ENCODE measurements at regions not wholly inside any gene's neighbourhood (a gene's known extent, or its start where the extent isn't known, plus 50 kb on each side); places are given as distances from the start of the nearest gene placed in this dataset.

GRCh38 chr6:2416128-2416712, 170.8 kb upstream of the GMDS start:
- no peaks in the 10 kb centered on the region for H3K36me3 Mint-ChIP-seq (ENCODE audit: unreplicated experiment)
- H3K4me3 Mint-ChIP-seq (ENCODE audit: unreplicated experiment), result no peak overlapping the region
- H3K9me3 Mint-ChIP-seq (ENCODE audit: unreplicated experiment), result no peaks in the 10 kb centered on the region
- no peaks in the 10 kb centered on the region for H3K27me3 Mint-ChIP-seq (ENCODE audit: unreplicated experiment)
- no peak for TF ChIP-seq CTCF (IDR thresholded peaks at IDR 0.05; ENCODE audit: partially characterized antibody, unreplicated experiment)
- H3K27ac Mint-ChIP-seq (ENCODE audit: unreplicated experiment), result no peak overlapping the region
- H3K4me1 Mint-ChIP-seq (ENCODE audit: low read depth, unreplicated experiment), result no peaks in the 10 kb centered on the region
- no peak for DNase-seq

- Mint-ChIP-seq H3K27ac (ENCODE audit: unreplicated experiment) (no peak overlapping the region), H3K36me3 (ENCODE audit: unreplicated experiment) (no peaks in the 10 kb centered on the region), H3K4me1 (ENCODE audit: low read depth, unreplicated experiment) (no peaks in the 10 kb centered on the region), H3K4me3 (ENCODE audit: unreplicated experiment) (no peak overlapping the region), H3K9me3 (ENCODE audit: unreplicated experiment) (peaks cover 1% of the 10 kb centered on the region), H3K27me3 (ENCODE audit: unreplicated experiment) (no peaks in the 10 kb centered on the region)
- no peak for DNase-seq
- TF ChIP-seq CTCF (IDR thresholded peaks at IDR 0.05; ENCODE audit: partially characterized antibody, unreplicated experiment), result no peak
These were observed 169.6 kb upstream of the GMDS start for GRCh38 chr6:2414885-2415547.

DNA sequence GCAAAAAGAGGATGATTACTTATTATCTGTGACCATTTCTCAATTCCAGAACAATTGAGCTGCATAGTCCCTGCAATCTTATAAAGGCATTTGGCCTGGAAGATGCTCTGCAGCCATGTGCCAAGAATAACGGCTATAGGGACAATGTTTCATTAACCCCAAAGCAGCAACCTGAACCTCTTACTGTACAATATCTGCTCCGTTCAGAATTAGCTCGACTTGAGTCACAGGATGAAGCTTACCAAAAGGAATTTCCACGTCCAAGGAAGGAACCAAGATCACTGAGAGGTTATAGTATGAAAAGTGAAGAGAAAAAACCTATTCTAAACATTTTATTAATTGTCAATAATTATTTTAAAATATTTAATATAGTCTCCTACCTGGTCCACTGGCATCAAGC, 167.3 kb upstream of the GMDS start:
- H3K9me3 Mint-ChIP-seq (ENCODE audit: unreplicated experiment), result peaks cover 1% of the 10 kb centered on the region
- no peak overlapping the region for H3K4me3 Mint-ChIP-seq (ENCODE audit: unreplicated experiment)
- H3K27ac Mint-ChIP-seq (ENCODE audit: unreplicated experiment), result no peak overlapping the region

GRCh38 chr6:2410656-2411380, 165.4 kb upstream of the GMDS start:
- H3K36me3 Mint-ChIP-seq (ENCODE audit: unreplicated experiment), result no peaks in the 10 kb centered on the region
- H3K9me3 Mint-ChIP-seq (ENCODE audit: unreplicated experiment), result peaks cover 1% of the 10 kb centered on the region
- DNase-seq, result no peak
- H3K4me1 Mint-ChIP-seq (ENCODE audit: low read depth, unreplicated experiment), result no peaks in the 10 kb centered on the region
- H3K27me3 Mint-ChIP-seq (ENCODE audit: unreplicated experiment), result no peaks in the 10 kb centered on the region
- H3K27ac Mint-ChIP-seq (ENCODE audit: unreplicated experiment), result no peak overlapping the region
- no peak for TF ChIP-seq CTCF (IDR thresholded peaks at IDR 0.05; ENCODE audit: partially characterized antibody, unreplicated experiment)
- no peak overlapping the region for H3K4me3 Mint-ChIP-seq (ENCODE audit: unreplicated experiment)

More for the DNA sequence above, 167.3 kb upstream of the GMDS start:
- no peaks in the 10 kb centered on the region for H3K4me1 Mint-ChIP-seq (ENCODE audit: low read depth, unreplicated experiment)
- TF ChIP-seq CTCF (IDR thresholded peaks at IDR 0.05; ENCODE audit: partially characterized antibody, unreplicated experiment), result no peak
- H3K36me3 Mint-ChIP-seq (ENCODE audit: unreplicated experiment), result no peaks in the 10 kb centered on the region
- no peaks in the 10 kb centered on the region for H3K27me3 Mint-ChIP-seq (ENCODE audit: unreplicated experiment)
- DNase-seq, result no peak

GRCh38 chr6:2407525-2407924, 162.1 kb upstream of the GMDS start:
- no peaks in the 10 kb centered on the region for H3K4me1 Mint-ChIP-seq (ENCODE audit: low read depth, unreplicated experiment)
- H3K27ac Mint-ChIP-seq (ENCODE audit: unreplicated experiment), result no peak overlapping the region
- H3K4me3 Mint-ChIP-seq (ENCODE audit: unreplicated experiment), result no peak overlapping the region
- peaks cover 2% of the 10 kb centered on the region for H3K27me3 Mint-ChIP-seq (ENCODE audit: unreplicated experiment)
- no peaks in the 10 kb centered on the region for H3K36me3 Mint-ChIP-seq (ENCODE audit: unreplicated experiment)
- TF ChIP-seq CTCF (IDR thresholded peaks at IDR 0.05; ENCODE audit: partially characterized antibody, unreplicated experiment), result no peak
- H3K9me3 Mint-ChIP-seq (ENCODE audit: unreplicated experiment), result peaks cover 2% of the 10 kb centered on the region
- DNase-seq, result no peak
